GM19023 (cell line): ENCODE measurements at regions not wholly inside any gene's neighbourhood (a gene's known extent, or its start where the extent isn't known, plus 50 kb on each side); places are given as distances from the start of the nearest gene placed in this dataset.
A peak's percentile ranks its signal among the peaks of the same experiment; 100 is the strongest.

Source experiments
- ATAC-seq: cut with Tn5 transposase; IDR thresholded peaks from one replicate; pipeline ENCODE4 v1.9.1; 2021; ENCODE audit warnings: mild to moderate bottlenecking, moderate library complexity; ENCODE audit not compliant: unreplicated experiment

DNA sequence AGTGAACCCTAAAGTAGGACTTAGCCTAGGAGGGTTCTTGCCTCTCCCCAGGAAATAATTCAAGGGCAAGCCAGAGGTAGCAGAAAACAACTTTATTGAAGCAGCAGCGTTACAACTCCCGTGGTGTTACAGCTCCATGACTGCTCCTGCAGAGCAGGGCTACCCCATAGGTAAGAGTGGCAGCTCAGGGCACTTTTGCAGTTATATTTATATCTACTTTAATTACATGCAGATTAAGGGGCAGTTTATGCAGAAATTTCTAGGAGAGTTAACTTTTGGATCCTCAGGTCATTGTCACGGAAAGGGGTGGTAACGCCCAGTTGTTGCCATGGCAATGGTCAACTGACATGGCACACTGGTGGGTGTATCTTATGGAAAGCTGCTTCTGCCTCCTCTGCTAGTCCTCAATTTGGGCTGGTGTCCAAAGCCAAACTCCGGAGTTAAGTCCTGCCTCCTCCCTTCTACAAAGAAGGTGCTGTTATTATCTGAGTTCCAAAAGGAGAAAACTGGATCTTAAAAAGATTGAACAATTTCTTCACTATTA, 1413.0 kb downstream of the DSC3 start:
- no peak for ATAC-seq

DNA sequence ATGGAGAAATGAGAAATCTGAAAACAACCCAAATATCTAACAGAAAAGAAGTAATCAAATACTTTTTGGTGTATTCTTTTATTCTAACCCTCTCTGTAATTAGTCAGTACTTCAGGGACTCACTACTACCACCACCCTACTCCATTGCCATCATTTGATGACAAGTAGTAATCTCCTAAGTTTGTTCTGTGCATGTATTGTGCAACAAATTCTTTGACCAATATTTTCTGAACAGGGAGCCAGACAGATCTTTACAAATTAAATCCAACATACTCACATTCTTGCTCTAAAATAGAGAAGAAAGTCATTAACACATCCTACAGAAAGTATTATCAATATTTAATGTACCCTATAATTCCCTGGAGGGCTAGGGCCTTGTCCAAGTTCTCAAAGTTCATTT, 1416.4 kb downstream of the DSC3 start:
- no peak for ATAC-seq

DNA sequence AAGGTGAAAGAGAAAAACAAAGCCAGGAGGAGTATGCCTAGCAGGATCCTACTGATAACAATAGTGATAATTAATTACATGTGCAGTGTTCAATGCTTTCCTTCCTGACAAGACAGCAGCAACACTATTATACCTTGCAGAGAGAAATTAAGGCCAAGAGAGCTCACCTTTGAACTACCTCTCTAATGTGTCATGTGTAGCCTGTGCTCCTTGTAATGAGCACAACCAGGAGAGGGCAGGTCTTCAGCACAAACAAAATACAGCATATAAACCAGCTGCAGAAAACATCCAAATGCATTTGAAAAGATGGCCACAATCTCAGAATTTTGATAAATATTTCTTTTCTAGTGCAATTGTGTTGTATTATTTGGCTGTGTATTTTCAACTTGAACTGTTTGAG, 1425.7 kb downstream of the DSC3 start:
- no peak for ATAC-seq

DNA sequence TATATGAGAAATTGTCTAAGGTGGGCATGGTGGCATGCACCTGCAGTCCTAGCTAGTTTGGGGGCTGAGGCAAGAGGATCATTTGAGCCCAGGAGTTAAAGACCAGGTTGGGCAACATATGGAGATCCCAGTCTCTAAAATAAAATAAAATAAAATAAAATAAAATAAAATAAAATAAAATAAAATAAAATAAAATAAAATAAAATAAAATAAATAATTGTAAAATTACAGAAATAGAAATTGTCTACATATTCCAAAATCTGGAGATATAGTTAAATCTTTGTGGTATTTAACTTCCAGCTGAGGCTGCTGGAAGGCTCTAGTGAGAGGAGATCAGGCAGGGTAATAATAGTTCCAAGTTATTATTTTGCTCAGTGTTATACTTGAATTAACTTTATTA, 1432.1 kb upstream of the CDH2 start:
- no peak for ATAC-seq

DNA sequence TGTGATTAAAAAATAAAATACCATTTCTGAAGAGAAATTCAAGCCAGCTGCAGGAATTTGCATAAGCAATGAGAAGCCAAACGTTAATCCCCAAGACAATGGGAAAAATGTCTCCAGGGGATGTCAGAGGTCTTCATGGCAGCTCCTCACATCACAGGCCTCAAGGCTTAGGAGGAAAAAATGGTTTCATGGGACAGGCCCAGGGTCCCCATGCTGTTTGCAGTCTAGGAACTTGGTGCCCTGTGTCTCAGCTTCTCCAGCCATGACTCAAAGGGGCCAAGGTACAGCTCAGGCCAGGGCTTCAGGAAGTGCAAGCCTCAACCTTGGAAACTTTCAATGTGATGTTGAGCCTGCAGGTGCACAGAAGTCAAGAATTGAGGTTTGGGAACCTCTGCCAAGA, 1428.4 kb upstream of the CDH2 start:
- no peak for ATAC-seq

DNA sequence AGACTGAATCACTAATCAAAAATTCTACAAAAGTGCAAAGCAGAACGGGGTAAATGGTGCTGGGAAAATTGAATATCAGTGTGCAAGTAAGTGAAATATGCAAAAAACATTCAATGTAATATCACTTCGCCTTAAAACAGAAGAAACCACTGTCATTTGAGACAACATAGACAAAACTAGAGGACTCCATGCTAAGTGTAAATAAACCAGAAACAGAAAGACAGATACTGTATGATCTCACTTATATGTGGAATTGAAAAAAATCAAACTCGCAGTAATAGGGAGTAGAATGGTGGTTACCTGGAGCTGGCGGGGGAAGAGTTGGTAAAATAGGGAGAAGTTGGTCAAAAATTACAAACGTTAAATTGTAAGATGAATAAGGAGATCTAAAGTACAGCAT, 1420.0 kb upstream of the CDH2 start:
- no peak for ATAC-seq

DNA sequence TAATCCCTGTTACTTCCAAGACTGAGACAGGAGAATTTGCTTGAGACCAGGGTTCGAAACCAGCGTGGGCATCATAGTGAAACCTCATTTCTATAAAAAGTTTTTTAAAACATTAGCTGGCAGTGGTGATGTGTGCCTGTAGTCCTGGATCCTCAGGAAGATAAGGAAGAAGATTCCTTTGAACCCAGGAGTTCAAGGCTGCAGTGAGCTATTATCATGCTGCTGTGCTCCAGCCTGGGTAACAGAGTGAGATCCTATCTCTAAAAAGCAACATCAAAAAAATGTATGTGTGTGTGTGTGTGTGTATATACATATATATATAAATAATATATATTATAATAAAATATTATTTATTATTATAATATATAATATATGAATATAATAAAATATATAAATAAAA, 1417.6 kb upstream of the CDH2 start:
- no peak for ATAC-seq

DNA sequence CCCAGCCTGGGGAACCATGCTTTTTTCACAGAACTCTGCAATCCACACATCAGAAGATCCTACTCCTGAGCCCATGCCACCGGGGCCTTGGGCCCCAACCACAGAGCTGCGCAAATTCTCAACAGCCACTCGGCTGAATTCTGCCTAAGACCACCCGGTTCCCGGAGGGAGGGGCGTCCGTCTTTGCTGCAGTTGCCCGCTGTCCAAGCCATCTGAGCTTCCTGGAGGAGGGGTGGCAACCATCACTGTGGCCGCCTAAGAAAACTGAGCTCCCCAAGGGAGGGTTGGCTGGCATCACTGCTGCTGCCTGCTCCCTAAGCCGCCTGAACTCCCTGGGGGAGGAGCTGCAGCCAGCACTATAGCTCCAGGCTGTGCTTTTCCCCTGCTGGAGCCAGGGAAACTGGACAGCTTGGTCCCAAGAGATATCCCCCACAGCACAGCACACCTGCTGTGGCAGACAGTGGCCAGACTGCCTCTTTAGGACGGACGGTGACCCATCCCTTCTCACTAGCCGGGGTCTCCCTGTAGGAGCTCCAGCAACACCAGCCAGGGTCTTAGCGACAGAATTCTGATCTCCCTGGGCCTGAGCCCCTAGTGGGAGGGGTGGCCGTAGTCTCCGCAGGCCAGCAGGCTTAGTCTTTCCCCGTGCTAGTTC, 1411.6 kb upstream of the CDH2 start:
- ATAC-seq: no peak

DNA sequence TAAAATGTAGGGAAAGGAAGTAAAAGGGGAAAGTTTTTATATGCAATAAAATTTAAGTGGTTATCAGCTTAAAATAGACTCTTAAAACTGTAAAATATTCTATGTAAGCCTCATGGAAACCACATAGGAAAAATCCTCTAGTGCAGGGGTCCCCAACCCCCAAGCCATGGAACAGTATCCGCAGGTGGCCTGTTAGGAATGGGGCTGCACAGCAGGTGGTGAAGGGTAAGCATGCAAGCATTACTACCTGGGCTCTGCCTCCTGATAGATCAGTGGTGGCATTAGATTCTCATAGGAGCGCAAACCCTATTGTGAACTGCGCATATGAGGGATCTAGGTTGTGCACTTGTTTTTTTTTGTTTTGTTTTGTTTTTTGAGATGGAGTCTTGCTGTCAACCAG, 1409.3 kb upstream of the CDH2 start:
- ATAC-seq: no peak

DNA sequence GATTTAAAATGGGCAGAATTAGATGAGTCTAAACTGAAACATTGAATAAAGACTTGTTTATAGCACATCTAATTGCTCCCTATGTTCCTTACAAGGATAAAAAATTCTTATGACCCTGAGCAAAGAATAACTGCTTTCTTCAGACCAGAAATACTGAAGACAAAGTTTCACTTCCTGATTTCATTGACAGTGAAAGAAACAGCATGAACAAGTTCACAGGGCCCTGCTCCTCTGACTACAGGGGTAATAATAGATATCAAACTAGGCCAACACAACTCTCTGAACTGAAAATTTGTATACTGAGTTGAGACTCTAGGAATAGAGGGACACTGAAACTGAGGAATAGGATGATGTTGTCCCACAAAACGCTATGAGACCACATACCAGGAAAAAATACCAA, 1383.3 kb upstream of the CDH2 start:
- ATAC-seq: peak; percentile 64

DNA sequence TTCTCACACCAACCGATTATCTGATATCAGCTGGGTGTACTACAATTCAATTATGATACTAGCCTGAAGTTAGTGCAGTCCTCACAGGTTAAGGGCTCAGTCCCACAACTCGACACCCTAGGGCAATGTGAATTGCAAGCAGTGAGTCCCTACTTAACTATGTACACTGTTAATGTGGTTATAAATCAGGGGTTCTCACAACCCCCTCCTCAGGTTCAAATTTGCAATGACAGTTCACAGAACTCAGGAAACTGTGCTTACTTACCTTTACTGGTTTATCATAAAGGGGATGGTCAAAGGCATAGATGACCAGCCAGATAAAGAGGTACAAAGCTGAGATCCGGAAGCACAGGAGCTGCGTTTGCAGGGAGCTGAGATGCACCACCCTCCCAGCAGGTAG, 1379.1 kb upstream of the CDH2 start:
- no peak for ATAC-seq

DNA sequence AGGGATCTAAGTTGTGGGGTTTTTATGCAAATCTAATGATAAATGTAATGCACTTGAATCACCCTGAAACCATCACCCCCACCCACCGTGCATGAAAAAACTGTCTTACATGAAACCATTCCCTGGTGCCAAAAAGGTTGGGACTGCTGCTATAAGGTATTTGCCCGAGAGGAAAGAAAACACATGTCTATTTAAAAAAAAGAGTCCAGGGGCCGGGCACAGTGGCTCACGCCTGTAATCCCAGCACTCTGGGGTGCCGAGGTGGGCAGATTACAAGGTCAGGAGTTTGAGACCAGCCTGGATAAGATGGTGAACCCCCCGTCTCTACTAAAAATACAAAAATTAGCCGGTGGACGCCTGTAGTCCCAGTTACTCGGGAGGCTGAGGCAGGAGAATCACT, 1372.8 kb upstream of the CDH2 start:
- no peak for ATAC-seq

DNA sequence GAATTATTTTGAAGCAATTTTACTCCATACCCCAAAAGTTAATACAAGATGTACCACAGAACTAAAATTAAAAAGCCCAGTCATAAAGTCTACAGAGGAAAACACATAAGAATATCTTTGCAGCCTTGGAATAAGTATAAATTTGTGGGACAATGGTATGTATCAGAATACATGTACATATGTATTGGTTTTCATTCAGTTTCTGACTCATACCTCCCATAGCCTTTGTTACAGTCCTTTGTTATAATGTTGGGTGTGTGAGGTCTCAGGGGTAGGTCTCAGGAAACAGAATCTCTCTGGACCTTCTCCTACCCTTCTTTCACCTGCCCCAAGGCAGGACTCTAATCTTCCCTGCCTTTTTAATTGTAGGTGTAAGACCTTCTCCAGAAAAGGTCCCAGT, 1370.7 kb upstream of the CDH2 start:
- ATAC-seq: no peak

DNA sequence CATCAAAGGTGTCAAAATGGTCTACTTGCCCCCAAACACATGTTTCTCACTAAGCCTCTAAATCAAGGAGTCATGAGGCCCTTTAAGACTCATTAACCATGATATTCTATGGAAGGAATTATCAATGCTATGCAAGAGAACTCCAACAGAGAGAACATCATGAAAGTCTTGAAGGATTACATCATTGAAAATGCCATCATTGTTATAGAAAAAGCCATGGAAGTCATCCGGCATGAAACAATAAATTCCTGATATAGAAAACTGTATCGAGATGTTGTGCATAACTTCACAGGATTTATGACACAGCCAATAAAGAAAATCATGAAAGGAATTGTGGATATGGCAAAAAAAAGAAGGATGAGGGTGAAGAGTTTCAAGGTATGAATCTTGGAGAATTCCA, 1363.6 kb upstream of the CDH2 start:
- no peak for ATAC-seq

DNA sequence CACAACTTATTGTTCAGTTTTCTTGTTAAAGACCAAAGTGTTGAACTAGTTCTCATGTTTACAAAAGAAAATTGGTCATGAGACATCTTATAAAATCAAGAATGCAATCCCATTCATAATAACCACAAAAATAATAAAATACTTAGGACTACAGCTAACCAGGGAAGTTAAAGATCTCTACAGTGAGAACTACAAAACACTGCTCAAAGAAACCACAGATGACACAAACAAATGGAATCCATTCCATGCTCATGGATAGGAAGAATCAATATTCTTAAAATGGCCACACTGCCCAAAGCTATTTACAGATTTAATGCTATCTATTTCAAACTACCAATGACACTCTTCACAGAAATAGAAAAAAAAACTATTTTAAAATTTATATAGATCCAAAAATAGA, 1354.8 kb upstream of the CDH2 start:
- no peak for ATAC-seq

DNA sequence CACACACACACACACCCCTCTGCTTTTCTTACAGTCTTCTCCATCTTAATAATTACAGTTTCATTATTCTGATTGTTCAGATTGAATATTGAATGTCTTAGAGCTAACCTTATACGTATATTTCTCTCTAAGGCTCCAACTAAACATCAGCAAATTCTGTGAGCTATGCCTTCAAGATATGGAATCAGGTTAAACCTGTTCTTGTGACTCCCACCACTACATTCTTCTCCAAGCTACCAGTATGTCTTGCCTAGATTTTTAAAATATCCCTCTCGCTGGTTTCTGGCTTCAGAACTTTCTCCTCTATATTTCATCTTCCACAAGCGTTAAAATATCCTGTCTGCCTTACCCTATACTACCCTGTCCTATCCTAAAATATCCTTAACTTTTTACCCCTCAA, 1346.4 kb upstream of the CDH2 start:
- no peak for ATAC-seq

DNA sequence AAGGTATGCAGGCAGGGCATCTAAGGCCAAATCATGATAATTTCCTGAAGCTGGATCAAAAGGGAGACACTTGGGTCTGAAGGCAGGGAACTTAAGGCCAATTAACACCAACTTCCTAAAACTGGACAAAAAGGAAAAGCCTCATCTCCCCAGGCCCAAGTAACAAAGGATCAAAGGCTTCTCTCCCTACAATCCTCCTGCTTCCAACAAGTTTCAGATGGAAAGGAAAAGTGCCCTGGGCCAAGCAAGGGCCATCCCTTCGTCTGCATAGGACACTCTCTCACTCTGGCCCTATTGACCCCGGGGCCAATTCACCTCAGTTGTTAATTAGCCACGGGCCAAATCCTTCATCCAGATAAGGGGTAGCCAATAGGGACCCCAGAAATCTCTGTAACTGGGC, 1335.8 kb upstream of the CDH2 start:
- ATAC-seq: no peak

DNA sequence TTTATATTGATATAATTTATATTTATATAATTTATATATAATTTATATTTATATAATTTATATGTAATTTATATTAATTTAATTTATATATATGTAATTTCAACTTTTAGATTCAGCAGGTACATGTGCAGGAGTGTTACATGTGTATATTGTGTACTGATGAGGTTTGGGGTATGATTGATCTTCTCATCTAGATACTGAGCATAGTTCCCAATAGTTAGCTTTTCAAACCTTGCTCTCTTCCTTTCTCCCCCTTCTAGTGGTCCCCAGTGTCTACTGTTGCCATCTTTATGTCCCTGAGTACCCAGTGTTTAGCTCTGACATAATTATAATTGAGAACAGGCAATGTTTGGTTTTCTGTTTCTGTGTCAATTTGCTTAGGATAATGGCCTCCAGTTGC, 1335.3 kb upstream of the CDH2 start:
- no peak for ATAC-seq

DNA sequence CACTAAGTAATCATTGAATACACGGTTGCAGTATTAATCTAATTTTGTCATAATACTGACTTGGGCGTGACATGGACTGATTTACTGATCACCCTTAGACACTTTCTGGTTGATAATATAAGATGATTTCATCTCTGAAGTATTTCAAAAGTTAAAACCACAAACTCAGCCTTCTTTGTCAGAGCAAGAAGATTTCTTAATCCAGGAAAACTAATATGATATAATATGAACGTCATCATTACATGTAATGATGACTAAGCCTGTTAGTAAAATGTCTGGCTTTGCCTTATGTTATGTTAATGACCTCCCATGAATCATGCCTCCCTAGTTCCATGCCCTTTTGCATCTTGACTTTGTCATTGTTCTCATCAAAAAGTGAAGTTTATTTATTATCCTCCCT, 1325.0 kb upstream of the CDH2 start:
- ATAC-seq: no peak

DNA sequence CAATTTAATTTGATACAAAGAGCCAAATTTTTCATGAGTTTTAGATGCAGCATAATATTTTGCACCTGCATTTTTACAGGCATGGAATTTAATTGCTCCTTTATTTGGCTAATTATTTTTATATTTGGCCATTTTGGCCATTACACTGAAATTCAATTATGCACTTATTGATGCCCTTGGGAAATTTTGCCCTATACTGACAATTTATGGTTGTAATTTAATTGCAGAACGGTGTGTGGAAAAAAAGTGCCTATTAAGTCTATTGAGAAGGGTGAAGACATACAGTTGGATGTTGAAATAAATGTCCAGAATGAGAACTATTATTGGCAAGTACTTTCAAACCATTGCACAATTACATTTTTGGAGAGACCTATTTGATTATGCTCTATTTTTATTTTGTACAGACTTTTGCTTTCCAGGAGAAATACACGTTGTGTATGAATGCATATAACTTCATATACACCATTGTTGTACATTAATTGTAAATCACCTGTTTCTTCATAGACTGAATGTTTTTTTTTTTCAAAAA, 1319.3 kb upstream of the CDH2 start:
- ATAC-seq: no peak

DNA sequence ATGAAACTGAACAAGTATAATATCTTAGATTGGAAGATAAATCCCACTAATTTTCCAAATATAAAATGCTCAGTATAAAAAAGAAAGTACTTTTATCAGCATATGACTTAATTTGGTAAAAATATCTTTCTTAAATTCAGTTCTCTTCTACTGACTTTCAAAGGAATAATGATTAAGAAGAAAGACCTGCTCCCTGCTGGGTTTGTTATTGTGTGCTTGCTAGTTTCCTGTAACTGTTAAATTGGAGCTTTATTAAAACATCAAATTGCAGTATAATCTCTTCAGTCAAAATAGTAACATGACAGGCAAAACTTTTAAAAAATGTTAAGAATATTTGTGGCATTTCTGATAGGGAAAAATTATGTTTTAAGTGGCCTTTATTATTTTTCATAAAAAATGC, 1317.4 kb upstream of the CDH2 start:
- no peak for ATAC-seq

DNA sequence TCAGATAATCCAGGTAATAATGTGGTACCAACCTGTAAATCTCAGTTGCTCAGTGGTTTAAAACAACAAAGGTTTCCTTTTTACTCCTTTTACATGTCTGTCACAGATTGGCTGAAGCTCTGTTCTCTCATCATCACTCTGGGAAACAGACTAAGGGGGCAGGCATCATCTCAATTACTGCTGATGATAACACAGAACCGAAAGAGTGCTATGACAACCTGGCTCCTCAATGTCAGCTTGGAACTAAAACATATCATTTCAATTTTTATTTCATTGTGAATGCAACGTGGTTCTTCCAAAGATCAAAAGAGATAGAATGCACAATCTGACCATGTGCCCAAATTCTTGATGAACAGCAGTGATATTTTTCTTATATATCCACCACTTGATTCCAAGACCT, 1315.0 kb upstream of the CDH2 start:
- ATAC-seq: no peak

DNA sequence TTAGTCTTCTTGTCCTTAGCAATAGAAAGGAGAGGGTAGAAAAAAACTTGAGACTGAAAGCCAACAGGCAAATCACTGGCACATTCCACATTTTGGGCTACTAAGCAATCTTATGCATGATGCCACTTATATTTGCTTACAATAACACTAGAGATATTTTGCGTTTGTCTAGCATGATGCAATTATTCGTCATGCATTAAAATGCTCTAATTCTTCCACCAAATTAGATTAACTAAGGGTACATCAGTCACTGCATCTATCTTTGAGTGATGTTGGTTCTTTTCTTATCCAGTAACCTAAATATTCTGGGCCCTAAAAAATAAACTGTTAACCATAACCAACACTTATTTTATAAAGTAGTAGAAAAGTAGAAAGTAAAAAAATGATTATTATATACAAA, 1311.7 kb upstream of the CDH2 start:
- ATAC-seq: no peak
